Natural killer cell (primary cell): ENCODE measurements at regions not wholly inside any gene's neighbourhood (a gene's known extent, or its start where the extent isn't known, plus 50 kb on each side); places are given as distances from the start of the nearest gene placed in this dataset.

Experiments used
- ATAC-seq, 3 donors: fragments of 150-1000 bp in 2 of 3; fragments of 200-7000 bp in 1 of 3; cut with Tn5 transposase; 1 replicate in 1 of 3; 2 replicates in 2 of 3; pipeline ENCODE4 v1.10.0; 2021; ENCODE audit warnings: mild to moderate bottlenecking in 2 of 3, moderate library complexity in 2 of 3
- DNase-seq, 2 donors: peaks; one replicate each; pipeline versions ENCODE4 v3.0.0 to v3.0.0-alpha.2; 2013 to 2021; ENCODE audit warnings: mixed read lengths in 1 of 2
- H3K27ac ChIP-seq: one replicate; pipeline ENCODE4 v1.5.1; 2013; ENCODE audit warnings: mild to moderate bottlenecking, low read length
- H3K27me3 ChIP-seq: one replicate; pipeline ENCODE4 v1.6.1; 2013; ENCODE audit warnings: low read length; ENCODE audit not compliant: control insufficient read depth, insufficient read depth
- H3K36me3 ChIP-seq: one replicate; pipeline ENCODE4 v1.6.1; 2013; ENCODE audit warnings: low read length; ENCODE audit not compliant: control insufficient read depth, insufficient read depth
- H3K4me1 ChIP-seq: one replicate; pipeline ENCODE4 v1.6.1; 2013; ENCODE audit warnings: low read length; ENCODE audit not compliant: control insufficient read depth, insufficient read depth
- H3K4me3 ChIP-seq: one replicate; pipeline ENCODE4 v1.5.1; 2013; ENCODE audit warnings: low read length
- H3K9me3 ChIP-seq: one replicate; pipeline ENCODE4 v1.6.1; 2013; ENCODE audit warnings: low read length; ENCODE audit not compliant: control insufficient read depth, insufficient read depth
- H3K27ac Mint-ChIP-seq, 2 donors: one replicate each; pipeline ENCODE4 v1.8.0; 2022; ENCODE audit warnings: mild to moderate bottlenecking in 2 of 2, mixed read lengths in 2 of 2, moderate library complexity in 1 of 2
- H3K27me3 Mint-ChIP-seq, 2 donors: one replicate each; pipeline ENCODE4 v1.8.0; 2022; ENCODE audit warnings: low read depth in 2 of 2, mixed read lengths in 2 of 2
- H3K36me3 Mint-ChIP-seq: one replicate; pipeline ENCODE4 v1.8.0; 2022; ENCODE audit warnings: mixed read lengths
- H3K4me1 Mint-ChIP-seq, 2 donors: one replicate each; pipeline ENCODE4 v1.8.0; 2022; ENCODE audit warnings: mixed read lengths in 2 of 2
- H3K4me3 Mint-ChIP-seq: one replicate; pipeline ENCODE4 v1.8.0; 2022; ENCODE audit warnings: mild to moderate bottlenecking, moderate library complexity, mixed read lengths
- H3K9me3 Mint-ChIP-seq, 2 donors: one replicate each; pipeline ENCODE4 v1.8.0; 2022; ENCODE audit warnings: mixed read lengths in 2 of 2
- CTCF ChIP-seq: fragments of 200-600 bp; IDR thresholded peaks from one replicate; pipeline ENCODE4 v1.8.0; 2022; ENCODE audit warnings: antibody characterized with exemption
- WGBS: methylation state at CpG from one replicate; pipeline ENCODE4 v1.1.7; 2013; ENCODE audit warnings: missing lambda C conversion rate; ENCODE audit not compliant: insufficient coverage; 5-methylcytosine and 5-hydroxymethylcytosine counted together
- intact Hi-C: fragments of 100-400 bp; cut with micrococcal nuclease; formaldehyde crosslinking; loops from one replicate; pipeline ENCODE4 v1.14.2; 2022

- intact Hi-C loops, result no loop called here
- TF ChIP-seq CTCF, result no peak
- Histone ChIP-seq H3K36me3 (no peaks in the 10 kb centered on the region), H3K27me3 (no peaks in the 10 kb centered on the region), H3K9me3 (no peaks in the 10 kb centered on the region), H3K4me3 (no peak overlapping the region), H3K27ac (no peak overlapping the region), H3K4me1 (no peaks in the 10 kb centered on the region)
- ATAC-seq (no peak), DNase-seq (no peak)
- H3K4me1 Mint-ChIP-seq, result no peaks in the 10 kb centered on the region
- H3K9me3 Mint-ChIP-seq, result peaks cover 0 to 3% of the 10 kb centered on the region in 2 donors
- no peaks in the 10 kb centered on the region for H3K36me3 Mint-ChIP-seq
- no peak overlapping the region for H3K4me3 Mint-ChIP-seq
- WGBS, result 90% methylated on average over 5 of the region's 5 CpGs
- no peaks in the 10 kb centered on the region for H3K27me3 Mint-ChIP-seq
- H3K27ac Mint-ChIP-seq, result no peak overlapping the region
Observed at GRCh38 chr2:219914577-219914976, 287.1 kb downstream of the SLC4A3 start.

- no peak for TF ChIP-seq CTCF
- Mint-ChIP-seq H3K27me3 (no peaks in the 10 kb centered on the region), H3K4me3 (no peak overlapping the region), H3K9me3 (no peaks in the 10 kb centered on the region), H3K4me1 (no peaks in the 10 kb centered on the region), H3K36me3 (no peaks in the 10 kb centered on the region), H3K27ac (no peak overlapping the region)
- H3K9me3 ChIP-seq, result no peaks in the 10 kb centered on the region
- 95% methylated on average over 6 of the region's 6 CpGs for WGBS
- ATAC-seq (no peak), DNase-seq (no peak)
- intact Hi-C loops, result no loop called here
- H3K27me3 ChIP-seq, result no peaks in the 10 kb centered on the region
- no peaks in the 10 kb centered on the region for H3K4me1 ChIP-seq
- no peak overlapping the region for H3K27ac ChIP-seq
- no peak overlapping the region for H3K4me3 ChIP-seq
- no peaks in the 10 kb centered on the region for H3K36me3 ChIP-seq
Observed at GRCh38 chr2:219916281-219916680, 288.9 kb downstream of the SLC4A3 start.

- no peak for TF ChIP-seq CTCF
- 90% methylated on average over 2 of the region's 3 CpGs for WGBS
- Histone ChIP-seq H3K4me3 (no peak overlapping the region), H3K4me1 (no peaks in the 10 kb centered on the region), H3K9me3 (no peaks in the 10 kb centered on the region), H3K27ac (no peak overlapping the region), H3K36me3 (no peaks in the 10 kb centered on the region), H3K27me3 (no peaks in the 10 kb centered on the region)
- Mint-ChIP-seq H3K27me3 (no peaks in the 10 kb centered on the region), H3K4me1 (no peaks in the 10 kb centered on the region), H3K27ac (no peak overlapping the region), H3K9me3 (no peaks in the 10 kb centered on the region), H3K4me3 (no peak overlapping the region), H3K36me3 (no peaks in the 10 kb centered on the region)
- DNase-seq (no peak), ATAC-seq (no peak)
- intact Hi-C loops, result no loop called here
Observed at GRCh38 chr2:219916726-219917440, 289.5 kb downstream of the SLC4A3 start.

- no peaks in the 10 kb centered on the region for H3K36me3 ChIP-seq
- 74% methylated on average over 3 of the region's 3 CpGs for WGBS
- intact Hi-C loops, result no loop called here
Observed at GRCh38 chr2:219918254-219918653, 290.8 kb downstream of the SLC4A3 start.

More at GRCh38 chr2:219918254-219918653, 290.8 kb downstream of the SLC4A3 start:
- no peaks in the 10 kb centered on the region for H3K4me1 Mint-ChIP-seq
- no peak overlapping the region for H3K4me3 Mint-ChIP-seq
- Histone ChIP-seq H3K27ac (no peak overlapping the region), H3K27me3 (no peaks in the 10 kb centered on the region), H3K4me1 (no peaks in the 10 kb centered on the region), H3K4me3 (no peak overlapping the region), H3K9me3 (no peaks in the 10 kb centered on the region)
- no peaks in the 10 kb centered on the region for H3K27me3 Mint-ChIP-seq
- ATAC-seq, result no peak
- H3K9me3 Mint-ChIP-seq, result no peaks in the 10 kb centered on the region
- no peak overlapping the region for H3K27ac Mint-ChIP-seq
- no peak for DNase-seq
- H3K36me3 Mint-ChIP-seq, result no peaks in the 10 kb centered on the region
- no peak for TF ChIP-seq CTCF
